ENCODE measurements at regions not wholly inside any gene's neighbourhood (a gene's known extent, or its start where the extent isn't known, plus 50 kb on each side); places are given as distances from the start of the nearest gene placed in this dataset.

DNA sequence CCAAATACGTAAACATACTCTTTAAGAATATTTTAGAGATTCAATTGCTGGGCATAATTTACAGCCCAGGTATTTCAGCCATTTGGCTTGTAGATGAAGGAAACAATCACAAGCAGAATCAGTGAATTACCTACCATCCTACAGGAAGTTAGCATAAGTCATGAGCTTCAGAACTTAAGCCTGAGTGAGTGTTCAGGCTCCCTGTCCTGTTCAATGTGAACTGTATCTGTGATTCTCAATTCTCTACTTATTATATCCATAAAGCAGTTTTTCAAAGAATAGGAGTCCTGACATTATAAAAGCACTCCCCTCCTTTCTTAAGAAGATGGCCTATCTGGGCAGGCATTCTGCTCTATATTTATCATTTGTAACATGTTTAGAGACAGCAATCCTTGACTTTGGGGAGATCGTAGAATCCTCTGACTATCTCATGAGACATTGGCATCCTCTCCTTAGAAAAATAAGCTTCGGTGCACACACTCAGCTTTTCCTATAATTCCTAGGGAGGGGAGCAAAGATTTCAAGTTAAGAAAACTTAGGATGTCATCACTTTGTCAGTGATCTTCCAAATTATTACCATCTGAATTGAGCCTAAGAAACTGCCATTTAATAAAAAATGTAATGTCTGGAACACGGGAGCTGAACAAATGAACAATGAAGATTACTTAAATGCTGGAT is 645.2 kb upstream of the IGFBP3 start:
- no peak for TF ChIP-seq CTCF (IDR thresholded peaks at IDR 0.05 in 2 of 3, conservative IDR thresholded peaks at IDR 0.05 in 1 of 3; ENCODE audit: borderline replicate concordance in 1 of 3, insufficient read depth in 1 of 3, low read depth in 2 of 3, low read length in 2 of 3)
- TF ChIP-seq ZNF274 (IDR thresholded peaks at IDR 0.05; ENCODE audit: low read depth, low read length): no peak
- no peak for TF ChIP-seq RAD21 (IDR thresholded peaks at IDR 0.05; ENCODE audit: low read depth)
- TF ChIP-seq POLR2A (IDR thresholded peaks at IDR 0.05; ENCODE audit: borderline replicate concordance, extremely low read depth, insufficient read depth, insufficient read length): no peak
- no peak for TF ChIP-seq SP1 (IDR thresholded peaks at IDR 0.05; ENCODE audit: low read depth)
- no peak for TF ChIP-seq EZH2 (IDR thresholded peaks at IDR 0.05)
